ENCODE measurements at regions not wholly inside any gene's neighbourhood (a gene's known extent, or its start where the extent isn't known, plus 50 kb on each side); places are given as distances from the start of the nearest gene placed in this dataset.
"Not testable (repeated sequence)": the region's sequence is repeated elsewhere in the genome, so short reads cannot be mapped to it uniquely, and the experiment has no call there.

DNA sequence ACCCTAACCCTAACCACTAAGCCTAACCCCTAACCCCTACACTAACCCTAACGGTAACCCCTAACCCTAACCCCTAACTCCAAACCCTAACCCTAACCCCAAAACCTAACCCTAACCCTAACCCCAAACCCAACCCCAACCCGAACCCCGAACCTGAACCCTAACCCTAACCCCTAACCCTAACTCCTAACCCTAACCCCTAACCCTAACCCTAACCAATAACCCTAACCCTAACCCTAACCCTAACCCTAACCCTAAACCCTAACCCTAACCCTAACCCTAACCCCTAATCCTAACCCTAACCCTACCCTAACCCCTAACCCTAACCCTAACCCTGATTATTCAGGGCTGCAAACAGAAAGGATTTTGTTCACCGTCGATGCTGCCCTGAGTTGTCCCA lies 144.6 kb upstream of the DUSP22 start:
- DNase-seq (ENCODE audit: insufficient read length, low spot score); FAIRE-seq: not testable (repeated sequence)

GRCh38 chr6:148051-148984 lies 144.0 kb upstream of the DUSP22 start:
- DNase-seq (ENCODE audit: insufficient read length, low spot score); FAIRE-seq: not testable (repeated sequence)
- TF ChIP-seq CTCF (IDR thresholded peaks at IDR 0.05; ENCODE audit: insufficient read depth, missing control alignments), result peak; percentile 26

DNA sequence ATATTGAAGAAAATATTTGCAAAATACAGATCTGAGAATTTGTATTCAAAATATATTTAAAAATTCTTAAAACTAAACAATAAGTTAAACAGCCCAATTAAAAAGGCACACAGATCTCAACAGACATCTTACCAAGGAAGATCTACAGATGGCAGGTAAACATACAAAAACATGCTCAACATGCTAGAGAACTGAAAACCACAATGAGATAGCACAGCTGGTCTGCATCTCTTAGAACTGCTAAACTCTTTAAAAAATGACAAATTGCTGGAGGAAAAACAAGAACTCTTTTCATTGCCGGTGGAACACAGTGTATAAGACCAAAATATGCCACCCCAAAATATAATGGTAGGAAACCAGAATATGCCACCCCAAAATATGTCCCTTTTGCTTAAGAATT lies 142.1 kb upstream of the DUSP22 start:
- DNase-seq (ENCODE audit: insufficient read length, low spot score); FAIRE-seq: not testable (repeated sequence)

DNA sequence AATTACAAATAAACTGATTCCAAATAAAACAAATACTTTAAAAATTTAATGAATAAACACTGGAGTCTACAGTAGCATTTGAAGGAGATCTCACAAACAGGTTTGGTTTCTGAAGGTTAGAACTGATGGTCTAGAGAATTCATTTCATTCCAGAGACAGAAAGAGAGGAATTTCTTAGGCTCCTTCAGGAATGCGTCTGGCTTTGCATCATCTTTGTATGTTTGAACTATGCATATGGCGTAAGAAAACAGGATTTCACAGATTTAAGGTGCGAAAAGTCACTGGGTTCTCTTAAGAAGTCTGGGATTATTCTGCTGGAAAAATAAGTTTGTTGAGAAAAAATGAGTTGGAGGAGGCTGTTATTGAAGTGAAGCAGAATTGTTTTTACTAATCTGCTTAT lies 139.9 kb upstream of the DUSP22 start:
- not testable (repeated sequence) for DNase-seq (ENCODE audit: insufficient read length, low spot score); FAIRE-seq

GRCh38 chr6:153026-153425 lies 139.3 kb upstream of the DUSP22 start:
- not testable (repeated sequence) for DNase-seq (ENCODE audit: insufficient read length, low spot score); FAIRE-seq

GRCh38 chr6:153867-154266 lies 138.4 kb upstream of the DUSP22 start:
- not testable (repeated sequence) for DNase-seq (ENCODE audit: insufficient read length, low spot score); FAIRE-seq

DNA sequence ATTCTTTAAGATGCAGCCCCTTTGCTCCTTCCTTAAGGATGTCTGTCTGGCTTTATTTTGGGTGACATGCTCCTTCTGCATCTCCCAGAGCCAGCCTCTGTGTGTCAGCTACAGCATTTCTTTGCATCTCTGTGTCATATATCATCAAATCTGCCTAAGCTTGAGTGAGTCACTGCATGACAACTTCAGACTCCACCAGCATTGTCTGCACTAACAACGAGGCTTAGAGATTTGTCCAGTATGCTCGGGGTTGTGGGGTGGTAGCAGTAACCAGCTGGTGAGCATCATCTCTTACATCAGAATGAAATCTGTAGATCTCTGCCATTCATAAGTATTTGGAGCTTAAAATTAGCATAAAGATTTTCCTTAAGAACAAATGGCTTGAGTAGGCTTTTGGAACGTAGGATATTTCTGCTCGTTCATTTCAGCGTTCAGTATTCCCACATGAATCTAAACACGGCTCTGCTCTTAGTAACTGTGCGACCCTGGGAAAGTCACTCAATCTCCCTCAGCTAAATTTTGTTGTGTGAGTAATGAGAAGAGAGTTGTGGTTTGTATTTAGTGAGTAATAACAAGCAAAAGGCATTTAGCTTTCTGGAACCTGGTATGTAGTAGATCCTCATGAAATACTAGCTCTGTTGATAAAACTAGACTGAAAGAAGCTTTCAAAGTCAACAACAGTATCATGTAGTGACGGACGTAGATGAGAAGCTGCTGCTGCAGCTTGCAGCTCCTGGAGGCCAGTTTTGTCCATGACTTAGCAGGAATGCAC lies 137.8 kb upstream of the DUSP22 start:
- FAIRE-seq; DNase-seq (ENCODE audit: insufficient read length, low spot score): not testable (repeated sequence)

- DNase-seq (ENCODE audit: insufficient read length, low spot score) (no peak), FAIRE-seq (no peak)
- no peak for TF ChIP-seq CTCF (IDR thresholded peaks at IDR 0.05; ENCODE audit: insufficient read depth, missing control alignments)
These were observed 136.3 kb upstream of the DUSP22 start for GRCh38 chr6:156010-156409.

DNA sequence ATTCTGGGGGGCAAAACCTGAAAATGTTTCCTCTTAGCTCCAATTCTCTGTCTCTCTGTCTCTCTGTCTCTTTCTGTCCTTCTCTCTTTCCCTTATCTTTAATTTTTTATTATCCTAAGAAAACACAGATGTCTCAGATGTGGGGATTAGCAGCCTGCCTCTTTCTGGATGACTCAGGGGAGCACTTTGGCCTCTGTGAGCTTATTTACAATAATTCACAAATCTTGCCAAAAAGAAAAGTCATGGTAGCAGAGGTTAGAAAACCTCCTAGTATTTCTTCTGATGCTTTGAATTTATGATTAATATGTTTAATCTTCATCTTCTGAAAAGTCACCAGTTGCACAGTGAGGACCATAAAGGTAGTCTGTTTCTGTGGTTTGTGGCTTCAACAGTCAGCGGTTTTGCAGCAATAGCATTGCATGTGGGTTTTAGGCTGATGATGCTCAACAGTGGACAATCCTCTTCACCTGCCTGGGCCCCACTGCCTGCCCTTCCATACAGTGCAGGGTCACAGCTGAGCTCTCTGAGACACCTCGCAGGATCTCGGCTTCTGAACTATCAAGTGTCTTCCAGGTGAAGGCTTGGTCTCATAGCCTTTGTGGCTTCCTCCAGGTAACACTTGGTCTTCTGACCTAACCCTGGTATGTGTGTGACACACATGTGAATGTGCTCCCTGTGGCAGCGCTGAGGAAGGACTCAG lies 135.7 kb upstream of the DUSP22 start:
- not testable (repeated sequence) for DNase-seq (ENCODE audit: insufficient read length, low spot score); FAIRE-seq

GRCh38 chr6:157176-157575 lies 135.1 kb upstream of the DUSP22 start:
- not testable (repeated sequence) for DNase-seq (ENCODE audit: insufficient read length, low spot score); FAIRE-seq
- TF ChIP-seq CTCF (IDR thresholded peaks at IDR 0.05; ENCODE audit: insufficient read depth, missing control alignments), result peak; percentile 44

DNA sequence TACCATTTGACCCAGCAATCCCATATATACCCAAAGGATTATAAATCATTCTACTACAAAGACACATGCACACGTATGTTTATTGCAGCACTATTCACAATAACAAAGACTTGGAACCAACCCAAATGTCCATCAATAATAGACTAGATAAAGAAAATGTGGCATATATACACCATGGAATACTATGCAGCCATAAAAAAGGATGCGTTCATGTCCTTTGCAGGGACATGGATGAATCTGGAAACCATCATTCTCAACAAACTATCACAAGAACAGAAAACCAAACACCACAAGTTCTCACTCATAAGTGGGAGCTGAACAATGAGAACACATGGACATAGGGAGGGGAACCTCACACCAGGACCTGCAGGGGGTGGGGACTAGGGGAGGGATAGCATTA lies 130.6 kb upstream of the DUSP22 start:
- not testable (repeated sequence) for DNase-seq (ENCODE audit: insufficient read length, low spot score); FAIRE-seq

All from D721Med (cell line).